Tibial artery (tissue), 4 donors: ENCODE measurements at regions not wholly inside any gene's neighbourhood (a gene's known extent, or its start where the extent isn't known, plus 50 kb on each side); places are given as distances from the start of the nearest gene placed in this dataset.

Source experiments
- DNase-seq, 2 donors: peaks; one replicate each; pipeline ENCODE4 v3.0.0-alpha.2; 2019
- H3K27ac ChIP-seq, 2 donors: fragments of 200-600 bp; sonication (generic) in 1 of 2; 1 replicate in 1 of 2; 2 replicates in 1 of 2; pipeline ENCODE4 v1.5.1; 2018 to 2019; ENCODE audit warnings: mild to moderate bottlenecking in 1 of 2
- H3K27me3 ChIP-seq, 2 donors: fragments of 200-600 bp; sonication (generic) in 1 of 2; one replicate each; pipeline versions ENCODE4 v1.5.1 to v1.6.0; 2016 to 2019
- H3K36me3 ChIP-seq, 3 donors: fragments of 200-600 bp; sonication (generic) in 2 of 3; one replicate each; pipeline ENCODE4 v1.5.1; 2016 to 2019; ENCODE audit warnings: mild to moderate bottlenecking in 2 of 3
- H3K4me1 ChIP-seq, 4 donors: fragments of 200-600 bp; sonication (generic) in 2 of 4; 1 replicate in 3 of 4; 2 replicates in 1 of 4; pipeline ENCODE4 v1.5.1; 2016 to 2019
- H3K4me3 ChIP-seq, 2 donors: fragments of 200-600 bp; sonication (generic) in 1 of 2; 1 replicate in 1 of 2; 2 replicates in 1 of 2; pipeline ENCODE4 v1.5.1; 2018 to 2019; ENCODE audit warnings: mild to moderate bottlenecking in 2 of 2
- H3K9me3 ChIP-seq, 3 donors: fragments of 200-600 bp; sonication (generic) in 1 of 3; one replicate each; pipeline ENCODE4 v1.5.1; 2016 to 2019
- intact Hi-C: fragments of 100-400 bp; cut with DNase I; formaldehyde crosslinking; loops from one replicate; pipeline ENCODE4 v1.15.0; 2023; ENCODE audit warnings: low total_unique reads
- TF ChIP-seq, protein P1 (sequence below), 2 experiments: fragments of 200-600 bp in 1 of 2; fragments of 450-650 bp in 1 of 2; IDR thresholded peaks; one replicate each; pipeline ENCODE4 v1.5.1; 2017 to 2019; ENCODE audit warnings: antibody characterized with exemption in 2 of 2, mild to moderate bottlenecking in 1 of 2, moderate library complexity in 1 of 2

GRCh38 chr3:10712121-10712520, 103.9 kb upstream of the SLC6A11 start:
- TF ChIP-seq, protein P1, sequence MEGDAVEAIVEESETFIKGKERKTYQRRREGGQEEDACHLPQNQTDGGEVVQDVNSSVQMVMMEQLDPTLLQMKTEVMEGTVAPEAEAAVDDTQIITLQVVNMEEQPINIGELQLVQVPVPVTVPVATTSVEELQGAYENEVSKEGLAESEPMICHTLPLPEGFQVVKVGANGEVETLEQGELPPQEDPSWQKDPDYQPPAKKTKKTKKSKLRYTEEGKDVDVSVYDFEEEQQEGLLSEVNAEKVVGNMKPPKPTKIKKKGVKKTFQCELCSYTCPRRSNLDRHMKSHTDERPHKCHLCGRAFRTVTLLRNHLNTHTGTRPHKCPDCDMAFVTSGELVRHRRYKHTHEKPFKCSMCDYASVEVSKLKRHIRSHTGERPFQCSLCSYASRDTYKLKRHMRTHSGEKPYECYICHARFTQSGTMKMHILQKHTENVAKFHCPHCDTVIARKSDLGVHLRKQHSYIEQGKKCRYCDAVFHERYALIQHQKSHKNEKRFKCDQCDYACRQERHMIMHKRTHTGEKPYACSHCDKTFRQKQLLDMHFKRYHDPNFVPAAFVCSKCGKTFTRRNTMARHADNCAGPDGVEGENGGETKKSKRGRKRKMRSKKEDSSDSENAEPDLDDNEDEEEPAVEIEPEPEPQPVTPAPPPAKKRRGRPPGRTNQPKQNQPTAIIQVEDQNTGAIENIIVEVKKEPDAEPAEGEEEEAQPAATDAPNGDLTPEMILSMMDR (IDR thresholded peaks at IDR 0.05): no peak
- intact Hi-C loops: no loop called here
- Histone ChIP-seq H3K9me3 (peaks cover 0 to 6% (median 5%) of the 10 kb centered on the region in 3 donors), H3K27ac (no peak overlapping the region), H3K4me3 (no peak overlapping the region), H3K36me3 (no peaks in the 10 kb centered on the region), H3K27me3 (peaks cover 0 to 42% of the 10 kb centered on the region in 2 donors), H3K4me1 (peaks cover 0 to 11% (median 6%) of the 10 kb centered on the region in 4 donors)
- DNase-seq: no peak

DNA sequence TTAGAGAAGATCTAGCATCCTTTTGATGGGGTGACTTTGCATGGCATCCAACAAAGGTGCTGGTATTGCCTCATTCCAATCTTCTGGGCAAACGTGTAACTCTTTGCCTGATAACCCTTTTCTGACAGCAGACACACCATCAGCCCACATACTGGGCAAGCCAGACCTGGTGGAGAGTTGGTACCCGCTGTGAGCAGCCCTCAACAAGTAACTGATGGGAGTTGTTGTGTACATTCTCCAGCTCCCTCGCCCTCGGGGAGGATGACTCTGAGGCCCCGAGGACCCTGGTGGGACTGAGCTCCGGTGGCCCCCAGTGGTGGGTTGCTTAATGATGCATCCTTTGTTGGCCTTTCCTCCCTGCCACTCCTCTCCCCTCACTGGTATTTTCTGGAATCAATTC, 102.4 kb upstream of the SLC6A11 start:
- no peak for DNase-seq
- TF ChIP-seq, protein P1 (IDR thresholded peaks at IDR 0.05): no peak
- Histone ChIP-seq H3K9me3 (peaks cover 0 to 6% (median 5%) of the 10 kb centered on the region in 3 donors), H3K36me3 (no peaks in the 10 kb centered on the region), H3K27me3 (peaks cover 0 to 29% of the 10 kb centered on the region in 2 donors), H3K4me1 (no peaks in the 10 kb centered on the region), H3K27ac (no peak overlapping the region), H3K4me3 (no peak overlapping the region)
- intact Hi-C loops: no loop called here

DNA sequence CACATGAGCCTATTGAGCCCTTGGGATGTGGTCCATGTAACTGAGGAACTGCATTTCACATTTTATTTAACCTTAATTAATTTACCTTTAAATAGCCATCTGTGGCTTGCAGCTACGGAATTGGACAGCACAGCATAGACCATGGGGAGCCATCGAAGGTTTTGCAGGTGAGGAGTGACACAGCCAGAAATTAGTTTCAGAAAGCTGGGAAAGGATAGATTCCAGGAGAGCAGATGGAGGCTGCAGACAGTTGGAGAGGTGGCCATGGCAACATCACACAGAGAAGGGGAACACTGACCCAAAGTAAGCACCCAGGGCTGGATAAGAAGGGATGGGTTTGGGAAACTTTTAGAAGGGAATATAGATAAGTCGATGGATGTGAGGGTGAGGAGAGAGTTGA, 100.1 kb upstream of the SLC6A11 start:
- H3K4me3 ChIP-seq: no peak overlapping the region
- H3K9me3 ChIP-seq: peaks cover 0 to 6% (median 5%) of the 10 kb centered on the region in 3 donors
- no peaks in the 10 kb centered on the region for H3K4me1 ChIP-seq
- TF ChIP-seq, protein P1 (IDR thresholded peaks at IDR 0.05): no peak
- DNase-seq: no peak
- intact Hi-C loops: no loop called here
- peaks cover 0 to 12% of the 10 kb centered on the region in 2 donors for H3K27me3 ChIP-seq
- H3K27ac ChIP-seq: no peak overlapping the region
- H3K36me3 ChIP-seq: no peaks in the 10 kb centered on the region

DNA sequence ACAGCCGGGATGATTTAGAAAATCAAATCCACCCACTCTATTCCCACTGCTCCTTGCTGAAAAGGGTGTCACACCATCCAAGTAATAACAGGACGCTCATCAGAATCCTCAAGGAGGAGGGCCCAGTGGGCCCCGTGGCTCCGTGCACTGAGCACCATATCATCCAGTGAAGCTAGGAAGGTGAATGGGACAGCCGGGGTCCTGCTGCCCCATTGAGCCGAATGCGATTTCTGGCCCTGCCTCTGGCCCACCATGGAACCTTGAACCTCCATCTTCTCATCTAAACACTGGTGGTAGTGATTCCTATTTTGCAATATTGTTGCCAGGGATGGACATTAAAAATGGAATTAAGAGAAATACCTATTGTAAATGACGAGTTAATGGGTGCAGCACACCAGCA, 99.1 kb upstream of the SLC6A11 start:
- no peaks in the 10 kb centered on the region for H3K36me3 ChIP-seq
- H3K27ac ChIP-seq: no peak overlapping the region
- H3K9me3 ChIP-seq: peaks cover 0 to 6% (median 5%) of the 10 kb centered on the region in 3 donors
- H3K4me1 ChIP-seq: no peaks in the 10 kb centered on the region
- H3K4me3 ChIP-seq: no peak overlapping the region
- no peak for DNase-seq
- intact Hi-C loops: no loop called here
- TF ChIP-seq, protein P1 (IDR thresholded peaks at IDR 0.05): no peak
- peaks cover 0 to 11% of the 10 kb centered on the region in 2 donors for H3K27me3 ChIP-seq

- intact Hi-C loops: no loop called here
- DNase-seq: no peak
- Histone ChIP-seq H3K9me3 (peaks cover 0 to 6% (median 5%) of the 10 kb centered on the region in 3 donors), H3K27me3 (peaks cover 0 to 4% of the 10 kb centered on the region in 2 donors), H3K27ac (no peak overlapping the region), H3K4me3 (no peak overlapping the region), H3K4me1 (no peaks in the 10 kb centered on the region), H3K36me3 (no peaks in the 10 kb centered on the region)
- TF ChIP-seq, protein P1 (IDR thresholded peaks at IDR 0.05): no peak
Measured at GRCh38 chr3:10717756-10718155, 98.3 kb upstream of the SLC6A11 start.

DNA sequence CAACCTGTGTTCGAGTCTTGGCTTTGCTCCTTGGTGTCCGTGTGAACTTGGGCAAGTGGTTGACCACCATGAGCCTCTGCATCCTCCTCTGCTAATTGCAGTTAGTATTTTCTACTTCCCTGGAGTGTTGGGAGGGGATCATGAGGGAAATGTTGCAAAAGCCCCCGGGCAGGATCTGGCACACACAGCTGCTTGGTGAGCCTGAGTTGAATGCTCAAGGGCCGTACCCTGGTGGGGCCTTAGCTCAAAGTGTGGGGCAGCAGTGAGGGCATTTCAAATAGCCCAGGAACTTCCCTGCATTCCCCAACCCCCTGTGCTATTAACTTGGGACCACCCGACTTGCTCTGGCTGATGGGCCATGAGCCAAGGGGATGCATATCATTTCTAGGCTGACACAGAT, 94.9 kb upstream of the SLC6A11 start:
- DNase-seq: no peak
- H3K4me3 ChIP-seq: no peak overlapping the region
- intact Hi-C loops: no loop called here
- no peak overlapping the region for H3K27ac ChIP-seq
- H3K4me1 ChIP-seq: no peaks in the 10 kb centered on the region
- H3K9me3 ChIP-seq: no peaks in the 10 kb centered on the region
- no peaks in the 10 kb centered on the region for H3K36me3 ChIP-seq
- TF ChIP-seq, protein P1 (IDR thresholded peaks at IDR 0.05): no peak
- H3K27me3 ChIP-seq: peaks cover 0 to 6% of the 10 kb centered on the region in 2 donors
